ENCODE measurements at regions not wholly inside any gene's neighbourhood (a gene's known extent, or its start where the extent isn't known, plus 50 kb on each side); places are given as distances from the start of the nearest gene placed in this dataset.
"Not testable (repeated sequence)": the region's sequence is repeated elsewhere in the genome, so short reads cannot be mapped to it uniquely, and the experiment has no call there.

DNA sequence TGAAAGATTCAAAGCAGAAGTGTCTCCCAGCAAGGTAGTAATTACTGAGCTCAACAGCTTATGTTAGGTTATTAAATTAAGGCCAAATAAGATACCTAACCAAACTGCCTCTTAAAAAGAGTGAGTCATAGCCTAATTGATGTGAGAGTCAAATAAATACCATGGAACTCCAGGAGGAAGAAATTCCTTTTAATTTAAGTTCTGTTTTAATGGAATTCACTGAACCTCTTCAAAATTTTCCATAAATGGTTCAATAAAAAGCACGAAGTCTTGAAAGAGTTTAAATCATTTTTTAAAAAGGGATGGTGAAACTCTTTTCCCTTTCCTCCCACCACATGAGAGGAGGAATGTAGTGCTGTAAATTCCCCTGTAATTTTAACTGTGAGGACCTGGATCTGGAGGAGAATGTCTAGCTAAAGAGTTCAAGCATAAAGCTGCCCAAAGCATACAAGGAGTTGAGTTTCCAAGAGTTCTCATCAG is 180.8 kb upstream of the MMADHC start:
- Histone ChIP-seq H3K9me3 (ENCODE audit: control insufficient read depth in 2 of 2, low read length in 2 of 2) (no peaks in the 10 kb centered on the region), H3K36me3 (ENCODE audit: control insufficient read depth in 2 of 2, insufficient read depth in 2 of 2, low read length in 2 of 2) (no peaks in the 10 kb centered on the region), H3K27me3 (ENCODE audit: control insufficient read depth in 2 of 2, insufficient read depth in 2 of 2, low read length in 2 of 2) (no peaks in the 10 kb centered on the region), H3K27ac (ENCODE audit: low read depth in 2 of 2, low read length in 2 of 2) (no peak overlapping the region), H3K9ac (ENCODE audit: low read depth in 1 of 2, low read length in 2 of 2) (no peak overlapping the region), H3K4me3 (ENCODE audit: low read length in 2 of 2) (no peak overlapping the region), H3K4me1 (ENCODE audit: control insufficient read depth in 2 of 2, insufficient read depth in 2 of 2, low read length in 2 of 2) (no peaks in the 10 kb centered on the region)

DNA sequence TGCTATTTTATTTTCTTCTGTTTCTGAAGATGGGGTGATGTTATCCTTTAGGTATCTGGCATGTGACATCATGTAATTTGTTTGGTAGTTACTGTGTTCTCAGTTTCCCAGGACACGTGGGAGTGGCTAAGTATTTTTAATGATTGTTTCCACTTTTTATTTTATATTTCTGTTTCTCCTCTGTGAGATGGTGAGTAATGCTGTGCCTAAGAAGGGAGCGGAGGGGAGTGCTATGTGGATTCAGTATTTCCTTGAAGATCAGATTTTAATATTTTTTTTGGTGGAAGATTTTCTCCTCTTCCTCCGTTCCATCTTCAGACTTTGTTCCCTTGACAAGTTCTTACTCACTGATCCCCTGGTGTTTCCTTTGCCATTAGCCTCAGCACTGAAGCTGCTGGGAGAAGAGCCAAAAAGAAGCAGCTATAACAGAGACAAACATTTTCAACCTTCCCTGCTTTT is 180.0 kb upstream of the MMADHC start:
- no peak overlapping the region for H3K27ac ChIP-seq (ENCODE audit: low read depth in 2 of 2, low read length in 2 of 2)

DNA sequence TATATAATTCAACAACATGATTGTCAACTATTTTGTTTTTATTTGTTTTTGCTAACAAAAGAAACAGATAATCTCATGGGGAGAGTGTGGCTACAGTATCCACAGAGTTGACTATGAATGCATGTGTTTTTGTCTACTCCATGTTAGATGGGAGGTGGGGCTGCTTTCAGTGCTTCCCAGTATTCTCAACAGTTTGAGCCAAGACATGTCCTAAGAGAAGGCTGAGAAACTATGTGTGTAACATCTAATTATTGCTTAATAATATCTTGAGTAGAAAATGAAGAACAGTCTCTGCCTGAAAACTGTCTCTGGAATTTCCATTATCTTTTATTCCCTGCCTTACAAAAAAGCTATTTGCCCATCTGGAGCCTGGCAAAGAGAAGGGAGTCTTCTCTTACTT is 178.8 kb upstream of the MMADHC start:
- Histone ChIP-seq H3K4me1 (ENCODE audit: control insufficient read depth in 2 of 2, insufficient read depth in 2 of 2, low read length in 2 of 2) (no peaks in the 10 kb centered on the region), H3K9ac (ENCODE audit: low read depth in 1 of 2, low read length in 2 of 2) (no peak overlapping the region), H3K9me3 (ENCODE audit: control insufficient read depth in 2 of 2, low read length in 2 of 2) (no peaks in the 10 kb centered on the region), H3K27me3 (ENCODE audit: control insufficient read depth in 2 of 2, insufficient read depth in 2 of 2, low read length in 2 of 2) (no peaks in the 10 kb centered on the region), H3K27ac (ENCODE audit: low read depth in 2 of 2, low read length in 2 of 2) (no peak overlapping the region), H3K4me3 (ENCODE audit: low read length in 2 of 2) (no peak overlapping the region), H3K36me3 (ENCODE audit: control insufficient read depth in 2 of 2, insufficient read depth in 2 of 2, low read length in 2 of 2) (no peaks in the 10 kb centered on the region)

More for the DNA sequence above, 180.0 kb upstream of the MMADHC start:
- H3K9me3 ChIP-seq (ENCODE audit: control insufficient read depth in 2 of 2, low read length in 2 of 2): no peaks in the 10 kb centered on the region
- no peaks in the 10 kb centered on the region for H3K36me3 ChIP-seq (ENCODE audit: control insufficient read depth in 2 of 2, insufficient read depth in 2 of 2, low read length in 2 of 2)
- no peaks in the 10 kb centered on the region for H3K27me3 ChIP-seq (ENCODE audit: control insufficient read depth in 2 of 2, insufficient read depth in 2 of 2, low read length in 2 of 2)
- no peak overlapping the region for H3K4me3 ChIP-seq (ENCODE audit: low read length in 2 of 2)
- no peaks in the 10 kb centered on the region for H3K4me1 ChIP-seq (ENCODE audit: control insufficient read depth in 2 of 2, insufficient read depth in 2 of 2, low read length in 2 of 2)
- H3K9ac ChIP-seq (ENCODE audit: low read depth in 1 of 2, low read length in 2 of 2): no peak overlapping the region

DNA sequence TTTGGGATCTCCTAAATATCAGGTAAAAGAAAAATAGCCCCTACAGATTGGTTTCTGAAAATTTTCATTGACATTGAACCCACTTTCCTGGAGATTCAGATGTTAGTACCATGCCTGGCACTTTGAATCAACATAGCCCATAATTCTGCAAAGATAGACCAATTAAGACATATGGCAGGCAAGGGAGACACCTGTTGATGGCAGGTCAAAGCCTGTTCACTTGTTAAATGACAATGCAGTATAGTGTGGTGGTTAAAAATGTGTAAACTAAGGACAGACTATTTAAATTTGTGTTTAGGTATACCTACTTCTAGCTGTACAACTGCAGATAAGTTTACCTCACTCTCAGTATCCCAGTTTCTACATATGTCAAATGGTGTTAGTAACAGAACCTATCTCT is 178.1 kb upstream of the MMADHC start:
- Histone ChIP-seq H3K27me3 (ENCODE audit: control insufficient read depth in 2 of 2, insufficient read depth in 2 of 2, low read length in 2 of 2) (no peaks in the 10 kb centered on the region), H3K4me3 (ENCODE audit: low read length in 2 of 2) (no peak overlapping the region), H3K27ac (ENCODE audit: low read depth in 2 of 2, low read length in 2 of 2) (no peak overlapping the region), H3K9me3 (ENCODE audit: control insufficient read depth in 2 of 2, low read length in 2 of 2) (no peaks in the 10 kb centered on the region), H3K9ac (ENCODE audit: low read depth in 1 of 2, low read length in 2 of 2) (no peak overlapping the region), H3K4me1 (ENCODE audit: control insufficient read depth in 2 of 2, insufficient read depth in 2 of 2, low read length in 2 of 2) (no peaks in the 10 kb centered on the region), H3K36me3 (ENCODE audit: control insufficient read depth in 2 of 2, insufficient read depth in 2 of 2, low read length in 2 of 2) (no peaks in the 10 kb centered on the region)

DNA sequence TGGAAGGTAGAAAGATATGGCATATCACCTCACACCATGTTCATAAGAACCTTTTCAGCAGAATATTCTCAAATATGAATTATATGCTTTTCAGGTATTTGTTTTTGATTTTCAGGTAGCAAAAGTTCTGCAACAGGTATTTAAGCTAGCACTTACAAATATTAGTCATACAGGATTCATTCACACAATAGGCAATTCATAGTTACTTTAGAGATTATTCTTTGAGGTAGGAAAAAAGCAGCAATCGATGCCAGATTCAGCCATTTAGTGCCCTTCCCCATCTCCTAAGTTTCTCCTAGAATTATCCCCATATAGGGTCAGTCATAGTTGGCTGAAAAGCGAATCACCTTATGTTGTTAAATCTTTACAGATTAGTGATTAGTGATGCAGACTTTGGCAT is 177.4 kb upstream of the MMADHC start:
- Histone ChIP-seq H3K36me3 (ENCODE audit: control insufficient read depth in 2 of 2, insufficient read depth in 2 of 2, low read length in 2 of 2) (no peaks in the 10 kb centered on the region), H3K4me1 (ENCODE audit: control insufficient read depth in 2 of 2, insufficient read depth in 2 of 2, low read length in 2 of 2) (no peaks in the 10 kb centered on the region), H3K27ac (ENCODE audit: low read depth in 2 of 2, low read length in 2 of 2) (no peak overlapping the region), H3K9ac (ENCODE audit: low read depth in 1 of 2, low read length in 2 of 2) (no peak overlapping the region), H3K27me3 (ENCODE audit: control insufficient read depth in 2 of 2, insufficient read depth in 2 of 2, low read length in 2 of 2) (no peaks in the 10 kb centered on the region), H3K4me3 (ENCODE audit: low read length in 2 of 2) (no peak overlapping the region), H3K9me3 (ENCODE audit: control insufficient read depth in 2 of 2, low read length in 2 of 2) (no peaks in the 10 kb centered on the region)

DNA sequence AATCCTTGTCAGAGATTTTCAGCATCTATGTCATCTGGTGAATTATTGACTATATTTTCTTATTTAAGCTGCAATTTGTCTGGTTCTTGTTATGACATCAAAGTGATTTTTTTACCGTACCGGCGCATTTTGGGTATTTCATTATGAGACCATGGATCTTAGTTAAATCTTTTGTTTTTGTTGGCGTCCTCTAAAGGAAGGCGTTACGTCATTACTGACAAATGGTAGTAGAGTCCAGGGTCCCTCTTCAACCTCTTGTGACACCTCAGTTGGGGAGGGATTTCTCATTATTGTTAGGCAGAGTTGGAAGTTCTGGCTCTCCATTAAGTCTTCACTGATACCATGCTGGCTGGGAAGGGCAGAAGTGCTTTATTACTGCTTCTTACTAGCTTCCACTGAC is 175.8 kb upstream of the MMADHC start:
- Histone ChIP-seq H3K9me3 (ENCODE audit: control insufficient read depth in 2 of 2, low read length in 2 of 2) (no peaks in the 10 kb centered on the region), H3K36me3 (ENCODE audit: control insufficient read depth in 2 of 2, insufficient read depth in 2 of 2, low read length in 2 of 2) (no peaks in the 10 kb centered on the region), H3K27me3 (ENCODE audit: control insufficient read depth in 2 of 2, insufficient read depth in 2 of 2, low read length in 2 of 2) (no peaks in the 10 kb centered on the region), H3K27ac (ENCODE audit: low read depth in 2 of 2, low read length in 2 of 2) (no peak overlapping the region), H3K9ac (ENCODE audit: low read depth in 1 of 2, low read length in 2 of 2) (no peak overlapping the region), H3K4me1 (ENCODE audit: control insufficient read depth in 2 of 2, insufficient read depth in 2 of 2, low read length in 2 of 2) (no peaks in the 10 kb centered on the region), H3K4me3 (ENCODE audit: low read length in 2 of 2) (no peak overlapping the region)

DNA sequence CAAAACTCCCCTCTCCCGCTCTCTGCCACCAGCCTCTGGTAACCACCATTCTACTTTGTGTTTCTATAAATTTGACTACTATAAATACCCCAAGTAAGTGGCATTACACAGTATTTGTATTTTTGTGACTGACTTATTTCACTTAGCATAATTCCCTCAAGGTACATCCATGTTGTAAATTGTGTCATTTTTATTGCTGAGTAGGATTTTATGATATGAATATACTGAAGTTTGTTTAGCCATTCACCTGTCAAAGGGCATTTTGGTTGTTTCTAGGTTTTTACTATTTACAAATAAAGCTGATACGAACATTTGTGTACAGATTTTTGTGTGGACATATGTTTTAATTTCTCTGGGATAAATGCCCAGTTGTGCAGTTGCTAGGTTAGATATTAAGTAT is 174.0 kb upstream of the MMADHC start:
- H3K36me3 ChIP-seq (ENCODE audit: control insufficient read depth in 2 of 2, insufficient read depth in 2 of 2, low read length in 2 of 2): no peaks in the 10 kb centered on the region
- no peak overlapping the region for H3K9ac ChIP-seq (ENCODE audit: low read depth in 1 of 2, low read length in 2 of 2)
- no peaks in the 10 kb centered on the region for H3K4me1 ChIP-seq (ENCODE audit: control insufficient read depth in 2 of 2, insufficient read depth in 2 of 2, low read length in 2 of 2)
- no peak overlapping the region for H3K27ac ChIP-seq (ENCODE audit: low read depth in 2 of 2, low read length in 2 of 2)
- no peaks in the 10 kb centered on the region for H3K27me3 ChIP-seq (ENCODE audit: control insufficient read depth in 2 of 2, insufficient read depth in 2 of 2, low read length in 2 of 2)
- no peaks in the 10 kb centered on the region for H3K9me3 ChIP-seq (ENCODE audit: control insufficient read depth in 2 of 2, low read length in 2 of 2)
- no peak overlapping the region for H3K4me3 ChIP-seq (ENCODE audit: low read length in 2 of 2)

DNA sequence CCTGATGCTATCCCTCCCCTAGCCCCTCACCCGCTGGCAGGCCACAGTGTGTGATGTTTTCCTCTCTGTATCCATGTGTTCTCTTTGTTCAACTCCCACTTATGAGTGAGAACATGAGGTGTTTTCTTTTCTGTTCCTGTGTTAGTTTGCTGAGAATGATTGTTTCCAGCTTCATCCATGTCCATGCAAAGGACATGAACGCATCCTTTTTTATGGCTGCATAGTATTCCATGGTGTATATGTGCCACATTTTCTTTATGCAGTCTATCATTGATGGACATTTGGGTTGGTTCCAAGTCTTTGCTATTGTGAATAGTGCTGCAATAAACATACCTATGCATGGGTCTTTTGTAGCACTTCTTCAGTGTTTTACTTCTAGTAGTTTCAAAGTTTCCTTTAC is 171.8 kb upstream of the MMADHC start:
- H3K36me3 ChIP-seq (ENCODE audit: control insufficient read depth in 2 of 2, insufficient read depth in 2 of 2, low read length in 2 of 2); H3K9ac ChIP-seq (ENCODE audit: low read depth in 1 of 2, low read length in 2 of 2); H3K4me1 ChIP-seq (ENCODE audit: control insufficient read depth in 2 of 2, insufficient read depth in 2 of 2, low read length in 2 of 2); H3K27me3 ChIP-seq (ENCODE audit: control insufficient read depth in 2 of 2, insufficient read depth in 2 of 2, low read length in 2 of 2); H3K9me3 ChIP-seq (ENCODE audit: control insufficient read depth in 2 of 2, low read length in 2 of 2); H3K4me3 ChIP-seq (ENCODE audit: low read length in 2 of 2); H3K27ac ChIP-seq (ENCODE audit: low read depth in 2 of 2, low read length in 2 of 2): not testable (repeated sequence)

DNA sequence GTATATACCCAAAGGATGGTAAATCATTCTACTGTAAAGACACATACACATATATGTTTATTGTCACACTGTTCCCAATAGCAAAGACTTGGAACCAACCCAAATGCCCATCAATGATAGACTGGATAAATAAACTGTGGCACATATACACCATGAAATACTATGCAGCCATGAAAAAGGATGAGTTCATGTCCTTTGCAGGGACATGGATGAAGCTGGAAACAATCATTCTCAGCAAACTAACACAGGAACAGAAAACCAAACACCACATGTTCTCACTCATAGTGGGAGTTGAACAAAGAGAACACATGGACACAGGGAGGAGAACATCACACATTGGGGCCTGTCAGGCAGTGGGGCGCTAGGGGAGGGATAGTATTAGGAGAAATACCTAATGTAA is 167.1 kb upstream of the MMADHC start:
- H3K27ac ChIP-seq (ENCODE audit: low read depth in 2 of 2, low read length in 2 of 2); H3K36me3 ChIP-seq (ENCODE audit: control insufficient read depth in 2 of 2, insufficient read depth in 2 of 2, low read length in 2 of 2); H3K9me3 ChIP-seq (ENCODE audit: control insufficient read depth in 2 of 2, low read length in 2 of 2); H3K27me3 ChIP-seq (ENCODE audit: control insufficient read depth in 2 of 2, insufficient read depth in 2 of 2, low read length in 2 of 2); H3K4me1 ChIP-seq (ENCODE audit: control insufficient read depth in 2 of 2, insufficient read depth in 2 of 2, low read length in 2 of 2); H3K4me3 ChIP-seq (ENCODE audit: low read length in 2 of 2); H3K9ac ChIP-seq (ENCODE audit: low read depth in 1 of 2, low read length in 2 of 2): not testable (repeated sequence)

DNA sequence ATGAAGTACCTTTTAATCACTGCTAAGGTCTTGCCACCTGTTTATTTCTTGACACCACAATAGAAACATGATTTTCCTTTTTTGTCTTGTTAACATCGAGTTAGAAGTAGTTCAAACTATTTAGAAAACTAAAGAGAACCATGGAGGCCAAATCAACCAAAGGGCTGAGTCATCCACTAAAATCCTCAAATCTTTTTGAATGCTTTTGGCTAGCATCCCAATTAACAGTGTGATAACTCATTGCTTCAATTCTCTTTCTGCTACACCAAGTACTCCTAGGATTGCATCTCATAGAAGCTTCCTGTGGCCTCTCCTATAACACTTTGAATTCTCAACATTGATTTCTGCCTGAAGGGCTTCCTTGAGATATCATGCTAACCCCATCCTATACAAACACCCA is 159.9 kb upstream of the MMADHC start:
- H3K9me3 ChIP-seq (ENCODE audit: control insufficient read depth in 2 of 2, low read length in 2 of 2): no peaks in the 10 kb centered on the region
- no peak overlapping the region for H3K4me3 ChIP-seq (ENCODE audit: low read length in 2 of 2)
- H3K36me3 ChIP-seq (ENCODE audit: control insufficient read depth in 2 of 2, insufficient read depth in 2 of 2, low read length in 2 of 2): no peaks in the 10 kb centered on the region
- no peak overlapping the region for H3K9ac ChIP-seq (ENCODE audit: low read depth in 1 of 2, low read length in 2 of 2)
- H3K27me3 ChIP-seq (ENCODE audit: control insufficient read depth in 2 of 2, insufficient read depth in 2 of 2, low read length in 2 of 2): no peaks in the 10 kb centered on the region
- H3K27ac ChIP-seq (ENCODE audit: low read depth in 2 of 2, low read length in 2 of 2): no peak overlapping the region
- H3K4me1 ChIP-seq (ENCODE audit: control insufficient read depth in 2 of 2, insufficient read depth in 2 of 2, low read length in 2 of 2): no peaks in the 10 kb centered on the region
